AG09309 (cell line): ENCODE measurements at regions not wholly inside any gene's neighbourhood (a gene's known extent, or its start where the extent isn't known, plus 50 kb on each side); places are given as distances from the start of the nearest gene placed in this dataset.

Experiments used
- DNase-seq: peaks from one replicate; pipeline ENCODE4 v3.0.0-alpha.2; 2010; ENCODE audit warnings: low read depth
- H3K4me3 ChIP-seq: 2 replicates; pipeline ENCODE4 v1.5.1; 2011; ENCODE audit warnings: mild to moderate bottlenecking, low read depth, low read length, moderate library complexity; ENCODE audit not compliant: control insufficient read depth
- CTCF ChIP-seq: IDR thresholded peaks from 2 replicates; pipeline ENCODE4 v1.5.1; 2011; ENCODE audit warnings: mild to moderate bottlenecking, low read depth, low read length, inconsistent platforms; ENCODE audit not compliant: insufficient read depth, control insufficient read depth; ENCODE audit errors: missing control alignments

GRCh38 chr18:22020127-22020866 is 149.1 kb upstream of the GATA6 start:
- H3K4me3 ChIP-seq: no peak overlapping the region
- DNase-seq: no peak
- TF ChIP-seq CTCF: no peak

- H3K4me3 ChIP-seq: no peak overlapping the region
- TF ChIP-seq CTCF: no peak
These were observed 148.5 kb upstream of the GATA6 start for GRCh38 chr18:22020867-22021370.

GRCh38 chr18:22021701-22022100 is 147.7 kb upstream of the GATA6 start:
- no peak for DNase-seq
- no peak for TF ChIP-seq CTCF
- H3K4me3 ChIP-seq: no peak overlapping the region

More at GRCh38 chr18:22020867-22021370, 148.5 kb upstream of the GATA6 start:
- DNase-seq: no peak

GRCh38 chr18:22024924-22025323 is 144.5 kb upstream of the GATA6 start:
- DNase-seq: no peak
- no peak for TF ChIP-seq CTCF
- no peak overlapping the region for H3K4me3 ChIP-seq

- no peak overlapping the region for H3K4me3 ChIP-seq
- no peak for DNase-seq
- TF ChIP-seq CTCF: no peak
These were observed 143.0 kb upstream of the GATA6 start for GRCh38 chr18:22026362-22026761.

- DNase-seq: no peak
- no peak overlapping the region for H3K4me3 ChIP-seq
- no peak for TF ChIP-seq CTCF
These were observed 142.5 kb upstream of the GATA6 start for GRCh38 chr18:22026889-22027288.

- no peak for DNase-seq
- TF ChIP-seq CTCF: no peak
- H3K4me3 ChIP-seq: no peak overlapping the region
These were observed 137.8 kb upstream of the GATA6 start for GRCh38 chr18:22031611-22032010.
